ENCODE measurements at regions not wholly inside any gene's neighbourhood (a gene's known extent, or its start where the extent isn't known, plus 50 kb on each side); places are given as distances from the start of the nearest gene placed in this dataset.

DNA sequence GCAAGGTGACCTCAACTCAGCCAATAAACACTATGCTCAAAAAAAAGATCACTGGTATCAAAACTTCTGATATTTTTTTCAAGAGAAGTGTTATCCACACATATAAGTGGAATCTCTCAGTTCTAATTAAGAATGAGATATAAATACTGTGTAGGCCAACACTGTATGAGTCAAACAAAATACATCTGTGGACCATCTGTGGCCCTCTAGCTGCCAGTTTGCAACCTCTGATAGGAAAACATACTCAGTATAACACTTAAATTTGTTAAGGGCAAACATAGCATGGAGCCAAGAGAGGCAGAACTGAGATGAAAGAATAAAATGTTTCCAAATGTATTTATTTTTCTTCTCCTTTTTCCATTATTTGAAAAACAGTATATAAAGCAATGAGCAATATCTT, 377.3 kb downstream of the ARAP2 start:
- no peak for TF ChIP-seq CTCF (IDR thresholded peaks at IDR 0.05; ENCODE audit: borderline replicate concordance, extremely low read depth, insufficient read depth)
- intact Hi-C loops (cut with DNase I): no loop called here
- Histone ChIP-seq H3K27ac (ENCODE audit: low read depth in 2 of 2, low read length in 2 of 2) (no peak overlapping the region), H3K4me1 (ENCODE audit: control insufficient read depth in 2 of 3, insufficient read depth in 2 of 3, low read depth in 1 of 3, low read length in 3 of 3) (no peaks in the 10 kb centered on the region), H3K36me3 (ENCODE audit: control insufficient read depth in 2 of 3, insufficient read depth in 3 of 3, low read length in 3 of 3) (no peaks in the 10 kb centered on the region), H3K9me3 (ENCODE audit: control insufficient read depth in 2 of 3, insufficient read depth in 1 of 3, low read length in 3 of 3) (no peaks in the 10 kb centered on the region), H3K9ac (ENCODE audit: low read length in 3 of 3) (no peak overlapping the region), H3K4me3 (ENCODE audit: low read length in 3 of 3) (no peak overlapping the region), H3K27me3 (ENCODE audit: control insufficient read depth, insufficient read depth, low read length) (no peaks in the 10 kb centered on the region)
- no peak for FAIRE-seq
- DNase-seq: no peak

DNA sequence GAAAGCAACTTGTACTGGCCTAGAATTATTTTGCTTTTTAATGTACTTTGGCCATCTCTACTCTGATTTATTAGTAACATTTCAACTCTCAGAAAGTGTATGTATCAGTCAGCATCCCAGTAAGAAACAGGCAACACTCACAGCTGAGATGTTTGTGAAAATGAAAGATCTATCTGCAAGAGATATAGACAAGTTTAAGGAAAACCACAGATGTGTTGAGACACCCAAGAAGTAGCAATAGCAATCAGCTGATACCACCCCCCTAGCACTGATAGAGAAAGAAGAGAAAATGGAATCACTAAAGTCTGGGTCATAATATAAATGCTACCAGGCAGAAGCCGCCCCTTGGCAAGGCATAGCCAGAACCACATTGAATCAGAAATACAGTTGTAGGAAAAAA, 372.0 kb downstream of the ARAP2 start:
- H3K4me1 ChIP-seq (ENCODE audit: control insufficient read depth in 2 of 3, insufficient read depth in 2 of 3, low read depth in 1 of 3, low read length in 3 of 3): no peaks in the 10 kb centered on the region
- FAIRE-seq (no peak), DNase-seq (no peak)
- H3K27me3 ChIP-seq (ENCODE audit: control insufficient read depth, insufficient read depth, low read length): no peaks in the 10 kb centered on the region
- no peak overlapping the region for H3K4me3 ChIP-seq (ENCODE audit: low read length in 3 of 3)
- no peak overlapping the region for H3K27ac ChIP-seq (ENCODE audit: low read depth in 2 of 2, low read length in 2 of 2)
- TF ChIP-seq CTCF (IDR thresholded peaks at IDR 0.05; ENCODE audit: borderline replicate concordance, extremely low read depth, insufficient read depth): no peak
- intact Hi-C loops (cut with DNase I): no loop called here
- H3K36me3 ChIP-seq (ENCODE audit: control insufficient read depth in 2 of 3, insufficient read depth in 3 of 3, low read length in 3 of 3): no peaks in the 10 kb centered on the region
- H3K9me3 ChIP-seq (ENCODE audit: control insufficient read depth in 2 of 3, insufficient read depth in 1 of 3, low read length in 3 of 3): no peaks in the 10 kb centered on the region
- no peak overlapping the region for H3K9ac ChIP-seq (ENCODE audit: low read length in 3 of 3)

- FAIRE-seq: no peak
- intact Hi-C loops (cut with DNase I): no loop called here
- DNase-seq: no peak
- H3K4me1 ChIP-seq (ENCODE audit: control insufficient read depth in 2 of 3, insufficient read depth in 2 of 3, low read depth in 1 of 3, low read length in 3 of 3): no peaks in the 10 kb centered on the region
- H3K4me3 ChIP-seq (ENCODE audit: low read length in 3 of 3): no peak overlapping the region
- no peak overlapping the region for H3K9ac ChIP-seq (ENCODE audit: low read length in 3 of 3)
- H3K27ac ChIP-seq (ENCODE audit: low read depth in 2 of 2, low read length in 2 of 2): no peak overlapping the region
- no peaks in the 10 kb centered on the region for H3K36me3 ChIP-seq (ENCODE audit: control insufficient read depth in 2 of 3, insufficient read depth in 3 of 3, low read length in 3 of 3)
- no peaks in the 10 kb centered on the region for H3K27me3 ChIP-seq (ENCODE audit: control insufficient read depth, insufficient read depth, low read length)
- no peak for TF ChIP-seq CTCF (IDR thresholded peaks at IDR 0.05; ENCODE audit: borderline replicate concordance, extremely low read depth, insufficient read depth)
- H3K9me3 ChIP-seq (ENCODE audit: control insufficient read depth in 2 of 3, insufficient read depth in 1 of 3, low read length in 3 of 3): no peaks in the 10 kb centered on the region
Measured at GRCh38 chr4:35879479-35879878, 364.8 kb downstream of the ARAP2 start.

- no peaks in the 10 kb centered on the region for H3K27me3 ChIP-seq (ENCODE audit: control insufficient read depth, insufficient read depth, low read length)
- H3K4me1 ChIP-seq (ENCODE audit: control insufficient read depth in 2 of 3, insufficient read depth in 2 of 3, low read depth in 1 of 3, low read length in 3 of 3): no peaks in the 10 kb centered on the region
- no peak overlapping the region for H3K4me3 ChIP-seq (ENCODE audit: low read length in 3 of 3)
- DNase-seq (no peak), FAIRE-seq (no peak)
- intact Hi-C loops (cut with DNase I): no loop called here
- no peak overlapping the region for H3K27ac ChIP-seq (ENCODE audit: low read depth in 2 of 2, low read length in 2 of 2)
- H3K9ac ChIP-seq (ENCODE audit: low read length in 3 of 3): no peak overlapping the region
- no peak for TF ChIP-seq CTCF (IDR thresholded peaks at IDR 0.05; ENCODE audit: borderline replicate concordance, extremely low read depth, insufficient read depth)
- H3K36me3 ChIP-seq (ENCODE audit: control insufficient read depth in 2 of 3, insufficient read depth in 3 of 3, low read length in 3 of 3): no peaks in the 10 kb centered on the region
- H3K9me3 ChIP-seq (ENCODE audit: control insufficient read depth in 2 of 3, insufficient read depth in 1 of 3, low read length in 3 of 3): no peaks in the 10 kb centered on the region
Measured at GRCh38 chr4:35883108-35883507, 361.2 kb downstream of the ARAP2 start.

Measured in kidney (tissue), 13 donors.